K562 (cell line): ENCODE measurements at regions not wholly inside any gene's neighbourhood (a gene's known extent, or its start where the extent isn't known, plus 50 kb on each side); places are given as distances from the start of the nearest gene placed in this dataset.

Experiments
- ATAC-seq: fragments of 200-7000 bp; cut with Tn5 transposase; 3 replicates; pipeline ENCODE4 v1.9.1; 2020; ENCODE audit warnings: moderate library complexity
- BruUV-seq: library from RNA; stranded (reverse); fragments of 400-500 nt; replicated peaks from 2 replicates; lab custom pipeline; 2021; lab: Mats Ljungman, UMichigan
- CTCF ChIA-PET: fragments of 300-600 bp; formaldehyde crosslinking; extraction: SDS; loops from one replicate; lab custom pipeline; 2021; ENCODE audit warnings: low intra/inter-chr PET ratio; lab: Yijun Ruan, JAX
- POLR2A ChIA-PET: fragments of 300-600, 350-650 bp; sonication (Branson Sonifier 250); formaldehyde crosslinking; extraction: SDS; loops from one replicate; lab custom pipeline; 2021; ENCODE audit warnings: antibody characterized with exemption, inconsistent platforms; lab: Yijun Ruan, JAX
- DNase-seq, 4 experiments: peaks; one replicate each; pipeline versions ENCODE4 v3.0.0 to v3.0.0-alpha.2; 2011 to 2018; ENCODE audit warnings: low spot score in 3 of 4, mixed read lengths in 3 of 4; ENCODE audit errors: extremely low read depth in 1 of 4
- FAIRE-seq: peaks from 2 replicates; lab custom pipeline; 2011; peaks lifted over from hg19 to GRCh38; lab: Jason Lieb, UNC
- H2AFZ ChIP-seq: 2 replicates; pipeline ENCODE4 v1.6.0; 2011; ENCODE audit warnings: low read depth, low read length, control low read depth, inconsistent platforms
- H3K27ac ChIP-seq: fragments of 200-600 bp; 3 replicates; pipeline ENCODE4 v1.8.0; 2011; ENCODE audit warnings: low read depth, mild to moderate bottlenecking, control low read depth, inconsistent platforms, low read length, moderate library complexity, mixed read lengths; ENCODE audit errors: extremely low read depth
- H3K27me3 ChIP-seq, 2 experiments: fragments of 300-600 bp in 1 of 2; 2 replicates in 1 of 2; 3 replicates in 1 of 2; pipeline versions ENCODE4 v1.6.0 to v1.8.0; 2011; ENCODE audit warnings: inconsistent platforms in 2 of 2, low read length in 2 of 2, mild to moderate bottlenecking in 1 of 2, mixed read lengths in 1 of 2, moderate library complexity in 1 of 2; ENCODE audit not compliant: control insufficient read depth in 2 of 2, insufficient read depth in 2 of 2
- H3K36me3 ChIP-seq: fragments of 300-600 bp; 3 replicates; pipeline ENCODE4 v1.8.0; 2011; ENCODE audit warnings: mild to moderate bottlenecking, low read length, inconsistent platforms; ENCODE audit not compliant: control insufficient read depth, insufficient read depth
- H3K4me1 ChIP-seq, 2 experiments: fragments of 200-600 bp in 1 of 2; replicated peaks in 1 of 2; 2 replicates in 1 of 2; 3 replicates in 1 of 2; pipeline versions ENCODE4 v1.5.1 to v1.8.0; 2011; ENCODE audit warnings: inconsistent platforms in 2 of 2, low read length in 2 of 2, mild to moderate bottlenecking in 1 of 2, mixed read lengths in 1 of 2, moderate library complexity in 1 of 2; ENCODE audit not compliant: control insufficient read depth in 2 of 2, insufficient read depth in 2 of 2
- H3K4me2 ChIP-seq: 2 replicates; pipeline ENCODE4 v1.6.1; 2011; ENCODE audit warnings: low read length, control low read depth, inconsistent platforms, mixed read lengths; ENCODE audit not compliant: insufficient read depth
- H3K4me3 ChIP-seq: fragments of 200-600 bp; sonication (generic), shearing (Covaris generic); 2 replicates; pipeline ENCODE4 v1.5.1; 2016; ENCODE audit warnings: control low read depth, inconsistent platforms
- H3K79me2 ChIP-seq: fragments of 200-600 bp; 3 replicates; pipeline ENCODE4 v1.8.0; 2011; ENCODE audit warnings: low read length, inconsistent platforms; ENCODE audit not compliant: control insufficient read depth, insufficient read depth
- H3K9ac ChIP-seq, 2 experiments: 2 replicates each; pipeline versions ENCODE4 v1.6.0 to v1.6.1; 2011; ENCODE audit warnings: low read depth in 2 of 2, low read length in 2 of 2, control low read depth in 1 of 2, inconsistent platforms in 1 of 2, mild to moderate bottlenecking in 1 of 2, mixed read lengths in 1 of 2; ENCODE audit not compliant: insufficient read depth in 1 of 2
- H3K9me1 ChIP-seq: one replicate; pipeline ENCODE4 v1.6.0; 2011; ENCODE audit warnings: inconsistent platforms, mild to moderate bottlenecking, low read length, moderate library complexity; ENCODE audit not compliant: control insufficient read depth, insufficient read depth
- H3K9me3 ChIP-seq: replicated peaks from 2 replicates; pipeline ENCODE4 v1.5.1; 2011; ENCODE audit warnings: low read depth, low read length, inconsistent platforms; ENCODE audit not compliant: control insufficient read depth, insufficient read depth
- H4K20me1 ChIP-seq: replicated peaks from 2 replicates; pipeline ENCODE4 v1.6.1; 2011; ENCODE audit warnings: low read length, inconsistent platforms, mixed read lengths; ENCODE audit not compliant: control insufficient read depth, insufficient read depth
- BRD9 ChIP-seq: fragments of 450-650 bp; IDR thresholded peaks from 2 replicates; pipeline ENCODE4 v1.6.1; 2018; ENCODE audit warnings: low read depth; ENCODE audit not compliant: partially characterized antibody
- KLF6 ChIP-seq: fragments of 250-450 bp; sonication (Bioruptor Pico); IDR thresholded peaks from 2 replicates; pipeline ENCODE4 v1.4.0; 2020; ENCODE audit warnings: mild to moderate bottlenecking, moderate library complexity, borderline replicate concordance
- NFXL1 ChIP-seq: fragments of 450-650 bp; formaldehyde crosslinking; IDR thresholded peaks from 2 replicates; pipeline ENCODE4 v1.4.0; 2021; ENCODE audit warnings: mild to moderate bottlenecking
- ZC3H4 ChIP-seq: sonication (generic); formaldehyde crosslinking; IDR thresholded peaks from 2 replicates; pipeline ENCODE4 v1.9.0; 2021; ENCODE audit warnings: missing genetic modification reagents, borderline replicate concordance
- WGBS: fragments of 100-300 bp; shearing (Covaris generic); methylation state at CpG from one replicate; pipeline ENCODE4 v1.1.6; 2016; ENCODE audit warnings: low coverage, mixed read lengths; ENCODE audit not compliant: insufficient coverage; ENCODE audit errors: missing lambda C conversion rate; 5-methylcytosine and 5-hydroxymethylcytosine counted together
- in situ Hi-C: fragments of 300-500 bp; cut with MboI; formaldehyde crosslinking; loops from 4 replicates; pipeline ENCODE4 v1.15.0; 2018; ENCODE audit warnings: inconsistent platforms, mixed read lengths
- intact Hi-C: fragments of 100-400 bp; cut with micrococcal nuclease; formaldehyde crosslinking; loops from 2 replicates; pipeline ENCODE4 v1.14.2; 2022
- TF ChIP-seq, protein P1 (sequence below): fragments of 450-650 bp; formaldehyde crosslinking; IDR thresholded peaks from 2 replicates; pipeline ENCODE4 v1.4.0; 2020; ENCODE audit warnings: mild to moderate bottlenecking
- TF ChIP-seq, protein P2 (sequence below): sonication (generic); formaldehyde crosslinking; IDR thresholded peaks from 2 replicates; pipeline ENCODE4 v1.8.0; 2022; ENCODE audit warnings: mild to moderate bottlenecking, missing genetic modification reagents, borderline replicate concordance
- TF ChIP-seq, protein P3 (sequence below): fragments of 450-650 bp; conservative IDR thresholded peaks from 2 replicates; pipeline ENCODE4 v1.6.1; 2016; ENCODE audit warnings: missing genetic modification characterization, low read depth, mild to moderate bottlenecking, missing compliant biosample characterization, moderate library complexity

DNA sequence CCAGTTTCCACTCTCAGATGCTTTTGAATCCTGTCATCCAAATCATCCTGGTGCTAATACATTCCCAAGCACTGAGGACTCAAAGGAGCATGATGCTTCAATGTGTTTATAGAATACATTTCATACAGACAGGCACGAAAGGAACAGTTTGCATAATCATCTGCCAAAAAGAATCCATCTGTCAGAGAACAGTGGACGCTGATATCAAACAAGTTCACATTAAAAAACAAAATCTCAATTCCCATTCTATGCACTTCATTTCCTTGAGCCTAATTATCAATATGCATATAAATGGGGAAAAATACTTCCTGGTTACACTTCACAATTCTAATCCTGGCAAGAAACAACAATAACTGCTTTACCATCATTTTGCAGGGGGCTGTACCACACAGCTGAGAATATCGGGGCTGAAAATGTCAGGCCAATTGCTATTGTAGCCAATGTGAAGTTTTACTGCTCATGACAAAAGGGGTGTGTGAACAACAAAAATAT is 125.5 kb upstream of the FAM174A start:
- Histone ChIP-seq H3K4me3 (no peak overlapping the region), H2AFZ (no peak overlapping the region), H3K4me2 (no peak overlapping the region), H3K9me3 (no peaks in the 10 kb centered on the region), H3K9me1 (no peaks in the 10 kb centered on the region), H3K9ac (no peak overlapping the region), H3K79me2 (no peaks in the 10 kb centered on the region), H3K36me3 (no peaks in the 10 kb centered on the region), H3K4me1 (no peaks in the 10 kb centered on the region), H3K27me3 (no peaks in the 10 kb centered on the region), H4K20me1 (no peaks in the 10 kb centered on the region), H3K27ac (no peak overlapping the region)
- FAIRE-seq (no peak), ATAC-seq (no peak), DNase-seq (no peak)
- in situ Hi-C loops (no loop called here), intact Hi-C loops (no loop called here)
- ChIA-PET CTCF (no interaction called here), POLR2A (no interaction called here)
- WGBS = 0% methylated on average over 3 of the region's 3 CpGs
- TF ChIP-seq BRD9 (no peak), ZC3H4 (no peak), KLF6 (no peak), NFXL1 (CRISPR knock-in tag) (no peak)
- no TSS peak for BruUV-seq

DNA sequence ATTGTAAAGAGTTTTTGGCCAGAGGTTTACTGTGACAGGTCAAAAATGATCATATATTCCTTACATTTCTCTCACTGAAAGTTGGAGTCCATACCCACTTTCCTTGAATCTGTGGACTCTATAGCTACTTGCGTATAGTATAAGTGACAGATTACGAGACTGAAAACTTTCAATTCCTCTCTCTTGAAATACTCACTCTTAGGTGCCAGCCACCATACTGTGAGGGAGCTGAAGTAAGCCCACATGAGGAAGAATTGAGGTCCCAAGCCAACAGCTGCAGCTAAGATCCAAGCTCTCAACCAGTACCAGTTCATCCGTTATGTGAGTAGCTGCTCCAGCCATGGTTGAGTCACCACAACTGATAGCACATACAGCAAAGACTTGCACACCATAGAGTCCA is 128.1 kb upstream of the FAM174A start:
- FAIRE-seq (no peak), DNase-seq (no peak), ATAC-seq (no peak)
- H2AFZ ChIP-seq = no peak overlapping the region
- no peaks in the 10 kb centered on the region for H3K9me3 ChIP-seq
- no peaks in the 10 kb centered on the region for H4K20me1 ChIP-seq
- no peaks in the 10 kb centered on the region for H3K4me1 ChIP-seq
- no peaks in the 10 kb centered on the region for H3K9me1 ChIP-seq
- H3K79me2 ChIP-seq = no peaks in the 10 kb centered on the region
- TF ChIP-seq, protein P1, sequence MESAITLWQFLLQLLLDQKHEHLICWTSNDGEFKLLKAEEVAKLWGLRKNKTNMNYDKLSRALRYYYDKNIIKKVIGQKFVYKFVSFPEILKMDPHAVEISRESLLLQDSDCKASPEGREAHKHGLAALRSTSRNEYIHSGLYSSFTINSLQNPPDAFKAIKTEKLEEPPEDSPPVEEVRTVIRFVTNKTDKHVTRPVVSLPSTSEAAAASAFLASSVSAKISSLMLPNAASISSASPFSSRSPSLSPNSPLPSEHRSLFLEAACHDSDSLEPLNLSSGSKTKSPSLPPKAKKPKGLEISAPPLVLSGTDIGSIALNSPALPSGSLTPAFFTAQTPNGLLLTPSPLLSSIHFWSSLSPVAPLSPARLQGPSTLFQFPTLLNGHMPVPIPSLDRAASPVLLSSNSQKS (CRISPR knock-in tag) = no peak
- TF ChIP-seq, protein P2, sequence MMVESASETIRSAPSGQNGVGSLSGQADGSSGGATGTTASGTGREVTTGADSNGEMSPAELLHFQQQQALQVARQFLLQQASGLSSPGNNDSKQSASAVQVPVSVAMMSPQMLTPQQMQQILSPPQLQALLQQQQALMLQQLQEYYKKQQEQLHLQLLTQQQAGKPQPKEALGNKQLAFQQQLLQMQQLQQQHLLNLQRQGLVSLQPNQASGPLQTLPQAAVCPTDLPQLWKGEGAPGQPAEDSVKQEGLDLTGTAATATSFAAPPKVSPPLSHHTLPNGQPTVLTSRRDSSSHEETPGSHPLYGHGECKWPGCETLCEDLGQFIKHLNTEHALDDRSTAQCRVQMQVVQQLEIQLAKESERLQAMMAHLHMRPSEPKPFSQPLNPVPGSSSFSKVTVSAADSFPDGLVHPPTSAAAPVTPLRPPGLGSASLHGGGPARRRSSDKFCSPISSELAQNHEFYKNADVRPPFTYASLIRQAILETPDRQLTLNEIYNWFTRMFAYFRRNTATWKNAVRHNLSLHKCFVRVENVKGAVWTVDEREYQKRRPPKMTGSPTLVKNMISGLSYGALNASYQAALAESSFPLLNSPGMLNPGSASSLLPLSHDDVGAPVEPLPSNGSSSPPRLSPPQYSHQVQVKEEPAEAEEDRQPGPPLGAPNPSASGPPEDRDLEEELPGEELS (CRISPR knock-in tag) = no peak
- TF ChIP-seq, protein P3, sequence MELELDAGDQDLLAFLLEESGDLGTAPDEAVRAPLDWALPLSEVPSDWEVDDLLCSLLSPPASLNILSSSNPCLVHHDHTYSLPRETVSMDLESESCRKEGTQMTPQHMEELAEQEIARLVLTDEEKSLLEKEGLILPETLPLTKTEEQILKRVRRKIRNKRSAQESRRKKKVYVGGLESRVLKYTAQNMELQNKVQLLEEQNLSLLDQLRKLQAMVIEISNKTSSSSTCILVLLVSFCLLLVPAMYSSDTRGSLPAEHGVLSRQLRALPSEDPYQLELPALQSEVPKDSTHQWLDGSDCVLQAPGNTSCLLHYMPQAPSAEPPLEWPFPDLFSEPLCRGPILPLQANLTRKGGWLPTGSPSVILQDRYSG (tag) = no peak
- no peak overlapping the region for H3K27ac ChIP-seq
- no peak overlapping the region for H3K9ac ChIP-seq
- WGBS = 2% methylated on average over 3 of the region's 3 CpGs
- BruUV-seq = no TSS peak
- no peak overlapping the region for H3K4me3 ChIP-seq
- intact Hi-C loops = no loop called here
- no peak overlapping the region for H3K4me2 ChIP-seq
- H3K36me3 ChIP-seq = no peaks in the 10 kb centered on the region
- ChIA-PET POLR2A (no interaction called here), CTCF (no interaction called here)
- H3K27me3 ChIP-seq = no peaks in the 10 kb centered on the region
- in situ Hi-C loops = no loop called here
